OCI-LY3 (cell line): ENCODE measurements at regions not wholly inside any gene's neighbourhood (a gene's known extent, or its start where the extent isn't known, plus 50 kb on each side); places are given as distances from the start of the nearest gene placed in this dataset.

Source experiments
- H2AFZ ChIP-seq: fragments of 200-600, 300-600 bp; shearing (Covaris generic); 2 replicates; pipeline ENCODE4 v1.6.0; 2014; ENCODE audit warnings: antibody characterized with exemption, low read depth, low read length
- H3K27ac ChIP-seq: fragments of 200-600, 300-600 bp; sonication (generic); 2 replicates; pipeline ENCODE4 v1.5.1; 2014; ENCODE audit warnings: mild to moderate bottlenecking, low read length, moderate library complexity, mixed read lengths
- H3K27me3 ChIP-seq: fragments of 200-600, 300-600 bp; sonication (generic); 2 replicates; pipeline ENCODE4 v1.6.1; 2014; ENCODE audit warnings: low read depth, low read length, mixed read lengths
- H3K36me3 ChIP-seq: fragments of 200-600, 300-600 bp; sonication (generic); replicated peaks from 2 replicates; pipeline ENCODE3; 2014; ENCODE audit warnings: low read depth, low read length, mixed read lengths
- H3K4me1 ChIP-seq: fragments of 300-600, 200-600 bp; sonication (generic); 2 replicates; pipeline ENCODE4 v1.6.1; 2014; ENCODE audit warnings: low read length, mixed read lengths
- H3K4me2 ChIP-seq: fragments of 200-600, 300-600 bp; sonication (generic); 2 replicates; pipeline ENCODE4 v1.6.1; 2014; ENCODE audit warnings: low read length, mixed read lengths
- H3K4me3 ChIP-seq: fragments of 300-600, 200-600 bp; sonication (generic); 2 replicates; pipeline ENCODE4 v1.5.1; 2014; ENCODE audit warnings: antibody characterized with exemption, mild to moderate bottlenecking, low read length, moderate library complexity
- H3K79me2 ChIP-seq: fragments of 300-600, 200-600 bp; shearing (Covaris generic); 2 replicates; pipeline ENCODE4 v1.6.1; 2014; ENCODE audit warnings: mild to moderate bottlenecking, low read length, mixed read lengths
- H3K9ac ChIP-seq: fragments of 300-600, 200-600 bp; shearing (Covaris generic); 2 replicates; pipeline ENCODE4 v1.6.0; 2014; ENCODE audit warnings: mild to moderate bottlenecking, low read length, moderate library complexity
- H3K9me3 ChIP-seq: fragments of 200-600, 300-600 bp; shearing (Covaris generic); 2 replicates; pipeline ENCODE4 v1.6.1; 2014; ENCODE audit warnings: low read length, mixed read lengths; ENCODE audit not compliant: insufficient read depth
- H4K20me1 ChIP-seq: fragments of 200-600, 300-600 bp; sonication (generic); 2 replicates; pipeline ENCODE4 v1.6.1; 2016; ENCODE audit warnings: low read length, mixed read lengths; ENCODE audit not compliant: insufficient read depth
- EZH2phosphoT487 ChIP-seq: fragments of 200-600 bp; shearing (Covaris generic); IDR thresholded peaks from 2 replicates; pipeline ENCODE4 v1.6.1; 2018; ENCODE audit warnings: antibody characterized with exemption, mixed run types, low read depth
- TF ChIP-seq, protein P1 (sequence below): fragments of 200-600, 300-600 bp; sonication (generic); IDR thresholded peaks from 2 replicates; pipeline ENCODE4 v1.5.1; 2014; ENCODE audit warnings: antibody characterized with exemption, low read length, low read depth

DNA sequence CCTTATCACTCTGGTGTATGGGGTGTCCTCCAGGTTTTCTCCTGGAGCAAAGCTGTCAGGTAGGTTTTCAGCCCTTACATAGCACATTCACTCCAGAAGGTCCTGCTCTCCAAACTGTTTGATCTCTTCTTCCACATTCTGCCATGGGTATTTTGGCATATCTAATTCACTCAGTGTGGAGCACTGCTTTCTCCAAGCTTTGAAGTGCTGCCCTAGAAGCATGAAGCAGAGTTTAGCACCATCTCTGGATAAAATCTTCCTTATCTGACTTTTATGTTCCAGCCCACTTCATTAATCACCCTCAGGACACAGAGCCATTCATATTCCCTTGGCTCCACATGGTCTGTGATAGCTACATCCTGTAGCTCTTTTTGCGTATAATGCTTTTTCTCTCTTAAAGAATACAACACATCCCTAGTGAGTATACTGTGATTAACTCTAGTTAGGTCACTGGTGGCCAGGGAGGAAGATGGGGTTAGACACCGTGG lies 56.7 kb upstream of the ARHGAP28 start:
- Histone ChIP-seq H3K27me3 (no peaks in the 10 kb centered on the region), H3K4me2 (no peak overlapping the region), H3K27ac (no peak overlapping the region), H3K79me2 (no peaks in the 10 kb centered on the region), H4K20me1 (no peaks in the 10 kb centered on the region), H3K4me1 (no peaks in the 10 kb centered on the region), H2AFZ (no peak overlapping the region), H3K4me3 (no peak overlapping the region), H3K9ac (no peak overlapping the region), H3K9me3 (no peaks in the 10 kb centered on the region), H3K36me3 (no peaks in the 10 kb centered on the region)
- TF ChIP-seq, protein P1, sequence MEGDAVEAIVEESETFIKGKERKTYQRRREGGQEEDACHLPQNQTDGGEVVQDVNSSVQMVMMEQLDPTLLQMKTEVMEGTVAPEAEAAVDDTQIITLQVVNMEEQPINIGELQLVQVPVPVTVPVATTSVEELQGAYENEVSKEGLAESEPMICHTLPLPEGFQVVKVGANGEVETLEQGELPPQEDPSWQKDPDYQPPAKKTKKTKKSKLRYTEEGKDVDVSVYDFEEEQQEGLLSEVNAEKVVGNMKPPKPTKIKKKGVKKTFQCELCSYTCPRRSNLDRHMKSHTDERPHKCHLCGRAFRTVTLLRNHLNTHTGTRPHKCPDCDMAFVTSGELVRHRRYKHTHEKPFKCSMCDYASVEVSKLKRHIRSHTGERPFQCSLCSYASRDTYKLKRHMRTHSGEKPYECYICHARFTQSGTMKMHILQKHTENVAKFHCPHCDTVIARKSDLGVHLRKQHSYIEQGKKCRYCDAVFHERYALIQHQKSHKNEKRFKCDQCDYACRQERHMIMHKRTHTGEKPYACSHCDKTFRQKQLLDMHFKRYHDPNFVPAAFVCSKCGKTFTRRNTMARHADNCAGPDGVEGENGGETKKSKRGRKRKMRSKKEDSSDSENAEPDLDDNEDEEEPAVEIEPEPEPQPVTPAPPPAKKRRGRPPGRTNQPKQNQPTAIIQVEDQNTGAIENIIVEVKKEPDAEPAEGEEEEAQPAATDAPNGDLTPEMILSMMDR, result no peak
- no peak for TF ChIP-seq EZH2phosphoT487

DNA sequence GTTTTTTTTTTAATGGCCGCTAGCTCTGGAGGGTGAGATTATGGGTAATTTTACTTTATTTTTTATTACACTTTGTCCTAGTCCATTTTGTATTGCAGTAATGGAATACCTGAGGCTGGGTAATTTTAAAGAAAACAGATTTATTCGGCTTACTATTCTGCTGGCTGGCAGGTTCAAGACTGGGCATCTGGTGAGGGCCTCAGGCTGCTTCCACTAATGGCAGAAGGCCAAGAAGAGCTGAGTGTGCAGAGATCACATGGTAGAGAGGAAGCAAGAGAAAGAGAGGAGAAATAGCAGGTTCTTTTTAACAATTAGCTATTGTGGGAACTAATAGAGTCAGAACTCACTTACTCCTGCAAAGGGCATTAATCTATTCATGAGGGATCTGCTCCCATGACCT lies 52.4 kb upstream of the ARHGAP28 start:
- TF ChIP-seq, protein P1, result no peak
- TF ChIP-seq EZH2phosphoT487, result no peak
- H2AFZ ChIP-seq, result no peak overlapping the region
- H3K9ac ChIP-seq, result no peak overlapping the region
- H3K4me1 ChIP-seq, result no peaks in the 10 kb centered on the region
- H3K79me2 ChIP-seq, result no peaks in the 10 kb centered on the region
- no peaks in the 10 kb centered on the region for H4K20me1 ChIP-seq
- no peaks in the 10 kb centered on the region for H3K9me3 ChIP-seq
- H3K4me2 ChIP-seq, result no peak overlapping the region
- H3K36me3 ChIP-seq, result no peaks in the 10 kb centered on the region
- H3K27ac ChIP-seq, result no peak overlapping the region
- H3K4me3 ChIP-seq, result no peak overlapping the region
- H3K27me3 ChIP-seq, result no peaks in the 10 kb centered on the region

DNA sequence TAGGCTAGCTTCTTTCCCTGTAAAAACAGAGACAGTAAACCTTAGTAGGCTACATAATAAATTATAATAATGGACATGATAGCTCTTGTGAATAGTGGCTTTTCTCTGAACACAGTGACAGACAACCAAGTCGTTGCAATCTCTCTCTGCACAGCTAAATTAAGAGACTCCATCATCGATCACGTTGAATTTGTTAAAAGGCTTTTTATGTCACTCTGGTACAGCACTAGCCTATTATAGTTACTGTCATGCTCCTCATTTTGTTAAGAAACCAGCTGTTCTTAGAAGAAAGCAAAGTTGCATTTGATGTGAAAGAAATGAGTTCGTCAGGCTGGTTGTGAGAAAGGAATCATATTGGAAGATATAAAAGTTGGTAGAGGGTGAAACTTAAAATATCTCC lies 50.3 kb upstream of the ARHGAP28 start:
- Histone ChIP-seq H3K9ac (no peak overlapping the region), H3K4me3 (no peak overlapping the region), H3K79me2 (no peaks in the 10 kb centered on the region), H3K36me3 (no peaks in the 10 kb centered on the region), H2AFZ (no peak overlapping the region), H3K27ac (no peak overlapping the region), H4K20me1 (no peaks in the 10 kb centered on the region), H3K4me2 (no peak overlapping the region), H3K9me3 (no peaks in the 10 kb centered on the region), H3K27me3 (no peaks in the 10 kb centered on the region), H3K4me1 (no peaks in the 10 kb centered on the region)
- no peak for TF ChIP-seq EZH2phosphoT487
- TF ChIP-seq, protein P1, result no peak
